DND-41 (cell line): ENCODE measurements at regions not wholly inside any gene's neighbourhood (a gene's known extent, or its start where the extent isn't known, plus 50 kb on each side); places are given as distances from the start of the nearest gene placed in this dataset.

Source experiments
- CTCF ChIP-seq: IDR thresholded peaks from 2 replicates; pipeline ENCODE4 v1.5.1; 2012; ENCODE audit warnings: borderline replicate concordance, low read length, moderate library complexity, mild to moderate bottlenecking; ENCODE audit not compliant: poor library complexity, severe bottlenecking; ENCODE audit errors: extremely low read depth
- EZH2 ChIP-seq: IDR thresholded peaks from 3 replicates; pipeline ENCODE4 v1.6.1; 2012; ENCODE audit warnings: borderline replicate concordance, low read depth, mild to moderate bottlenecking, moderate library complexity, low read length, inconsistent platforms; ENCODE audit not compliant: severe bottlenecking

GRCh38 chr4:136644279-136644678 is 888.0 kb downstream of the PCDH18 start:
- TF ChIP-seq EZH2: no peak
- no peak for TF ChIP-seq CTCF
